DOHH2 (cell line): ENCODE measurements at regions not wholly inside any gene's neighbourhood (a gene's known extent, or its start where the extent isn't known, plus 50 kb on each side); places are given as distances from the start of the nearest gene placed in this dataset.

ENCODE experiments used
- H3F3A ChIP-seq: fragments of 200-600 bp; sonication (generic), shearing (Covaris generic); 2 replicates; pipeline ENCODE4 v1.6.0; 2016; ENCODE audit warnings: antibody characterized with exemption, mild to moderate bottlenecking; ENCODE audit not compliant: control insufficient read depth, insufficient read depth
- H3K27ac ChIP-seq: fragments of 200-600 bp; sonication (generic); 2 replicates; pipeline ENCODE4 v1.5.1; 2014; ENCODE audit warnings: low read depth, mild to moderate bottlenecking, low read length, moderate library complexity
- H3K27me3 ChIP-seq: fragments of 200-600 bp; sonication (generic); 2 replicates; pipeline ENCODE4 v1.6.1; 2014; ENCODE audit warnings: mild to moderate bottlenecking, low read length, mixed read lengths; ENCODE audit not compliant: control insufficient read depth
- H3K36me3 ChIP-seq: fragments of 200-600 bp; sonication (generic); 2 replicates; pipeline ENCODE4 v1.6.1; 2014; ENCODE audit warnings: mild to moderate bottlenecking, low read length, moderate library complexity, mixed read lengths; ENCODE audit not compliant: control insufficient read depth
- H3K4me1 ChIP-seq: fragments of 200-600 bp; sonication (generic); 2 replicates; pipeline ENCODE4 v1.6.1; 2014; ENCODE audit warnings: mild to moderate bottlenecking, low read length, mixed read lengths; ENCODE audit not compliant: control insufficient read depth
- H3K4me2 ChIP-seq: fragments of 200-600 bp; sonication (generic); 2 replicates; pipeline ENCODE4 v1.6.0; 2014; ENCODE audit warnings: mild to moderate bottlenecking, low read length, moderate library complexity
- H3K4me3 ChIP-seq: fragments of 200-600 bp; sonication (generic); 2 replicates; pipeline ENCODE4 v1.5.1; 2014; ENCODE audit warnings: mild to moderate bottlenecking, low read length, mixed read lengths
- H3K79me2 ChIP-seq: fragments of 200-600 bp; sonication (generic); 2 replicates; pipeline ENCODE4 v1.6.1; 2014; ENCODE audit warnings: mild to moderate bottlenecking, low read length, mixed read lengths; ENCODE audit not compliant: control insufficient read depth
- H3K9me2 ChIP-seq: fragments of 200-600 bp; sonication (generic); replicated peaks from 2 replicates; pipeline ENCODE4 v1.6.1; 2014; ENCODE audit warnings: mild to moderate bottlenecking, low read length, mixed read lengths; ENCODE audit not compliant: control insufficient read depth
- H3K9me3 ChIP-seq: fragments of 200-600 bp; sonication (generic); 2 replicates; pipeline ENCODE4 v1.6.1; 2014; ENCODE audit warnings: antibody characterized with exemption, low read length, mixed read lengths; ENCODE audit not compliant: control insufficient read depth, insufficient read depth
- H4K20me1 ChIP-seq: fragments of 200-600 bp; sonication (generic); 2 replicates; pipeline ENCODE4 v1.6.0; 2014; ENCODE audit warnings: low read depth, mild to moderate bottlenecking, antibody characterized with exemption, low read length, moderate library complexity; ENCODE audit not compliant: control insufficient read depth, insufficient read depth
- CTCF ChIP-seq: fragments of 200-600 bp; sonication (generic); IDR thresholded peaks from one replicate; pipeline ENCODE4 v1.5.1; 2014; ENCODE audit warnings: antibody characterized with exemption, mild to moderate bottlenecking, low read depth, low read length; ENCODE audit not compliant: poor library complexity, severe bottlenecking
- EZH2phosphoT487 ChIP-seq: fragments of 200-600 bp; sonication (generic); IDR thresholded peaks from 2 replicates; pipeline ENCODE4 v1.6.1; 2017; ENCODE audit warnings: borderline replicate concordance, mild to moderate bottlenecking, antibody characterized with exemption, low read length, moderate library complexity, mixed read lengths

- peak; percentile 65 for TF ChIP-seq CTCF
- no peak for TF ChIP-seq EZH2phosphoT487
- Histone ChIP-seq H3K79me2 (no peaks in the 10 kb centered on the region), H3K36me3 (no peaks in the 10 kb centered on the region), H3K4me2 (no peak overlapping the region), H3F3A (no peaks in the 10 kb centered on the region), H3K27me3 (no peaks in the 10 kb centered on the region), H3K4me3 (no peak overlapping the region), H3K27ac (no peak overlapping the region), H3K9me2 (no peaks in the 10 kb centered on the region), H4K20me1 (no peaks in the 10 kb centered on the region), H3K9me3 (no peaks in the 10 kb centered on the region), H3K4me1 (peaks cover 3% of the 10 kb centered on the region; the same call in 1 of the 2 replicates)
Observed at GRCh38 chr22:35154937-35155387, 89.0 kb downstream of the ISX start.

- no peak overlapping the region for H3K27ac ChIP-seq
- H3K4me1 ChIP-seq: 0 out of 2 replicates have a peak, but pooled peaks cover under 1% of the 10 kb centered on the region
- H3K36me3 ChIP-seq: no peaks in the 10 kb centered on the region
- no peak overlapping the region for H3K4me3 ChIP-seq
- no peaks in the 10 kb centered on the region for H4K20me1 ChIP-seq
- no peaks in the 10 kb centered on the region for H3K27me3 ChIP-seq
- H3F3A ChIP-seq: no peaks in the 10 kb centered on the region
- no peaks in the 10 kb centered on the region for H3K9me2 ChIP-seq
- no peak overlapping the region for H3K4me2 ChIP-seq
- no peaks in the 10 kb centered on the region for H3K9me3 ChIP-seq
- H3K79me2 ChIP-seq: no peaks in the 10 kb centered on the region
- TF ChIP-seq EZH2phosphoT487 (no peak), CTCF (no peak)
Observed at GRCh38 chr22:35155403-35156025, 89.6 kb downstream of the ISX start.

- TF ChIP-seq CTCF: no peak
- no peak for TF ChIP-seq EZH2phosphoT487
- no peak overlapping the region for H3K4me3 ChIP-seq
- H3K79me2 ChIP-seq: no peaks in the 10 kb centered on the region
- no peaks in the 10 kb centered on the region for H4K20me1 ChIP-seq
- no peaks in the 10 kb centered on the region for H3K36me3 ChIP-seq
- no peak overlapping the region for H3K27ac ChIP-seq
- no peak overlapping the region for H3K4me2 ChIP-seq
- no peaks in the 10 kb centered on the region for H3K4me1 ChIP-seq
- no peaks in the 10 kb centered on the region for H3K9me2 ChIP-seq
- no peaks in the 10 kb centered on the region for H3K9me3 ChIP-seq
- H3F3A ChIP-seq: no peaks in the 10 kb centered on the region
- H3K27me3 ChIP-seq: no peaks in the 10 kb centered on the region
Observed at GRCh38 chr22:35156945-35157344, 91.0 kb downstream of the ISX start.

GRCh38 chr22:35158336-35158735, 92.4 kb downstream of the ISX start:
- no peaks in the 10 kb centered on the region for H3K4me1 ChIP-seq
- H3K4me3 ChIP-seq: no peak overlapping the region
- H3K4me2 ChIP-seq: no peak overlapping the region
- H4K20me1 ChIP-seq: no peaks in the 10 kb centered on the region
- no peaks in the 10 kb centered on the region for H3K9me3 ChIP-seq
- TF ChIP-seq CTCF (no peak), EZH2phosphoT487 (no peak)
- H3K27ac ChIP-seq: no peak overlapping the region
- H3K79me2 ChIP-seq: no peaks in the 10 kb centered on the region
- H3F3A ChIP-seq: no peaks in the 10 kb centered on the region
- H3K9me2 ChIP-seq: no peaks in the 10 kb centered on the region
- no peaks in the 10 kb centered on the region for H3K27me3 ChIP-seq
- no peaks in the 10 kb centered on the region for H3K36me3 ChIP-seq
